Mononuclear cell (primary cell): ENCODE measurements at regions not wholly inside any gene's neighbourhood (a gene's known extent, or its start where the extent isn't known, plus 50 kb on each side); places are given as distances from the start of the nearest gene placed in this dataset.

Source experiments
- H3K27me3 ChIP-seq: 2 replicates; pipeline ENCODE4 v1.6.0; 2011; ENCODE audit warnings: low read length, control low read depth; ENCODE audit not compliant: insufficient read depth
- H3K4me1 ChIP-seq: 2 replicates; pipeline ENCODE4 v1.5.1; 2011; ENCODE audit warnings: mild to moderate bottlenecking, low read length, control low read depth; ENCODE audit not compliant: insufficient read depth
- H3K4me3 ChIP-seq: 2 replicates; pipeline ENCODE4 v1.5.1; 2011; ENCODE audit warnings: mild to moderate bottlenecking, low read length, moderate library complexity
- H3K9me3 ChIP-seq: 2 replicates; pipeline ENCODE4 v1.5.1; 2011; ENCODE audit warnings: low read depth, mild to moderate bottlenecking, control low read depth, low read length

DNA sequence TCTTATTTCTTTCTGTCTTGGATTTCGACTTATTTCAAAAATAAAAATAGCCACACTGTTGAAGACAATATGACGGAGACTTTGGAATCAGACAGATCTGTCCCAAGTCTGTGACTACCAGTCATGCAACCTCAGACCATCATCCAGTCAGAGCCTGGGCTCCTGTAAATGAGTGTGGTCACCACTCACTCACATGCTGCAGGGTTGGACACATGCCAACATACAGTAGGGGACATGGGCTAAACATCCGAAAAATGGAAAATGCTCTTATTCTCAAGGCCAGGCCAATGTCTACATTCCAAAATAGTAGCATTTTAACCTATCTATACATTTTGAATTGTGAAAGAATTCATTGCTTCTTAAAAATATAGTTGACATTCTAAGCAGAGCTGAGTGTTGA is 75.5 kb upstream of the EDNRB start:
- H3K4me3 ChIP-seq: no peak overlapping the region
- no peaks in the 10 kb centered on the region for H3K9me3 ChIP-seq
- no peaks in the 10 kb centered on the region for H3K4me1 ChIP-seq
- no peaks in the 10 kb centered on the region for H3K27me3 ChIP-seq

DNA sequence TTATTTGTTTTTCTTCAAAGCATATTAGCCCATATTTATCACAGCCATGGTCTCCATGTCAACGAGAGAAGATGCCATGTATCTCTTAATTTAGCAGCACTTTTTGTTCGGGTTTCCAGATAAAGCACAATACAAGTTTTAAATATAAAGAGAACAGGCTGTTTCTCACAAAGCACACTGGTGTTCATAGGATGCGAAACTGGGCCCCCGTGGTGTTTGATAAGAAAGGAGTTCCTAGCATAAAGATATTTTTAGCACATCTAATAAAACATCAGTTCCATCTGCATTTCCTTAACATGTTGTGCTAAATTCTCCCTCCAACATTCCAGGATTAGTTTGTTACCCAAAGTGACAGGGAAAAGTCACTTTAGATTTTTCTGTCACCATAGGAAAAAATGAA is 72.4 kb upstream of the EDNRB start:
- H3K4me1 ChIP-seq: no peaks in the 10 kb centered on the region

DNA sequence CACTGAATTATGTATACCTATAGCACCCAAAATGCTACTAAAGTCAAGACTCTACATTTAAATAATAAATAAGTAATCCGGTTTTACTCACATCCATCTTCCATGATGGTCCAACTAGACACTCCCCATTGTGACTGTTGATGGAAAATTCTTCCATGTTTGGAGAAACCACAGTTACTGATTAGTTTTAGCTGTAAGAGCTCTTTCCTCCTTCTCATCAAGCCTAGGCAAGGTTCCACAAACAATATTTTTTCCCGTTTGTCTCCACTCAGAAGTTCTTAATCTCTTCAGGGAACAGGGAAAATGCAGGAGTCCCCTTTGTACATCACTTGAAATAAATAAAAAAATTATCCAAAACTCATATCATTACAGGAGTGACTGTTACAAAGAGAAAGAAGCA is 70.7 kb upstream of the EDNRB start:
- no peaks in the 10 kb centered on the region for H3K4me1 ChIP-seq
- no peak overlapping the region for H3K4me3 ChIP-seq
- H3K27me3 ChIP-seq: no peaks in the 10 kb centered on the region
- no peaks in the 10 kb centered on the region for H3K9me3 ChIP-seq

More for the DNA sequence above, 72.4 kb upstream of the EDNRB start:
- no peaks in the 10 kb centered on the region for H3K9me3 ChIP-seq
- H3K4me3 ChIP-seq: no peak overlapping the region
- H3K27me3 ChIP-seq: no peaks in the 10 kb centered on the region

DNA sequence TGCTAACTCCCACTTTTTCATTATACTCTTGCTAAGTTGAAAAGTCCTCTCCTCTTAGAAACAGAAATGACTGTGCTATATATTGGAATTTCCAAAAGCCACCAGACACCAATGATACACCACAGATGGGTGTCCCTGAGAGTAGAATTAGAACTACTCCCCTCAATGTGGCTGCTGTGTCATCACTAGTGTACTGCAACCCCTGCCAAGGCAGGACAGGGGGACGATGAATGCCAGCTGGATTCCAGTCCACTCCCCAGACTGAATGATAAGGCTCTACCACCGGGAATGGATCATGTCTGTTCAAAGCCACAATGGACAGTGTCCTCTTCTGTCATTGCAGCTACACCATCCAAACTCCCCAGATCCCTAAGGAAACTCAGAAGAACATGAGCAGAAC is 69.7 kb upstream of the EDNRB start:
- no peaks in the 10 kb centered on the region for H3K4me1 ChIP-seq

DNA sequence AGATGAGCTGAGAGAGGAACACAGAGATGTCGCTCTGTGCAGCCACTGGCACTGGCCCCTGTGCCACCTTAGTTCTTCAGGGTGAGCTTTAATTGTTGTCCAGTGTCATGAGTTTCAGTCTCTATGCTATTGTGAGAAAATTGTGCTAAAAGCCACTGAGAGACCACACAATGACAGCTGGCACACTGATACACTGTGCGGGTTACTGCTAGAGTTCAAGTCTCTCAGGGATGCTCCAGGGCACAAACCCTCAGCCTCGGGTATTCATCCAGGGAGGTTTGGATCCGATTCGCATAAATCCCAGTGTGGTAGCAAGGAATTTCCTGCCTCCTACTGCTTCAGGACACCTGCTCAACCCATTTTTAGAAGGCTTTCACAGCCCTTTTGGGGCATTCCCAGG is 68.1 kb upstream of the EDNRB start:
- no peaks in the 10 kb centered on the region for H3K9me3 ChIP-seq
- no peaks in the 10 kb centered on the region for H3K4me1 ChIP-seq
- no peak overlapping the region for H3K4me3 ChIP-seq
- no peaks in the 10 kb centered on the region for H3K27me3 ChIP-seq

More for the DNA sequence above, 69.7 kb upstream of the EDNRB start:
- no peak overlapping the region for H3K4me3 ChIP-seq
- no peaks in the 10 kb centered on the region for H3K27me3 ChIP-seq
- H3K9me3 ChIP-seq: no peaks in the 10 kb centered on the region

DNA sequence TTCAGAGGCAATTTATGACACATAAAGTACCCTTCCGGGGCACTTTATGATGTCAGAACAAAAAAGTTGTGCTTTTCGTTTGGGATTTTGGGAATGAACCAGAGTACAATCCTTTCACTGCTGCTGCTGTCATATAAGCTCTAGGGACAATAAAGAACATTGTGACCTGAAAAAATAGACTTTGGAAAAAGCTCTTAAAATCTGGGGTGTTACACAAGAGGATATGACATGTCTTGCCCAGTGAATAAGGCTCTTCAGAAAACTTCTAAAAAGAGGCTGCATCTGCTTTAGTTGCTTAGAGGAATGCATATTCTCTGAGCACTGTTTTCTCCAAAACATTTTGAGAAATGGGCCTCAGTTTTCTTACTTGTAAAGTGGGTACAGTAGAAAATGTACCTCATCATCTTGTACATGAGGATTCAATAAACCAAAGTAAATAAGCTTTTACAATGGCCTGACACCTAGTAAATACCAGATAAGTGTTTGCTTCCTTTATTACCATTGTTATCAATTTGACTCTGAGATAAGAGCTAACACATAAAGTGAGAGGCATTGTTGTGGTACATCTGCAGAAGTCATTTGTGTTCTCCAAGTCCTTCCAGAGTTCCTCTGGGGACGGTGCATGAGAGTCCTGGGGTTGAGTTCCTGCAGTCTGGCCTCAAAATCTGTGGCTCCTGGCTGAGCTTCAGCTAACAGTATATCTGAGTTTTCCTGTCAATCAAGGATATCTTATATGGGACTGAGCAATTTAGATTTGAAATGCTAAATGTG is 67.4 kb upstream of the EDNRB start:
- H3K4me1 ChIP-seq: no peaks in the 10 kb centered on the region
- H3K4me3 ChIP-seq: no peak overlapping the region
- H3K27me3 ChIP-seq: no peaks in the 10 kb centered on the region
- H3K9me3 ChIP-seq: no peaks in the 10 kb centered on the region

DNA sequence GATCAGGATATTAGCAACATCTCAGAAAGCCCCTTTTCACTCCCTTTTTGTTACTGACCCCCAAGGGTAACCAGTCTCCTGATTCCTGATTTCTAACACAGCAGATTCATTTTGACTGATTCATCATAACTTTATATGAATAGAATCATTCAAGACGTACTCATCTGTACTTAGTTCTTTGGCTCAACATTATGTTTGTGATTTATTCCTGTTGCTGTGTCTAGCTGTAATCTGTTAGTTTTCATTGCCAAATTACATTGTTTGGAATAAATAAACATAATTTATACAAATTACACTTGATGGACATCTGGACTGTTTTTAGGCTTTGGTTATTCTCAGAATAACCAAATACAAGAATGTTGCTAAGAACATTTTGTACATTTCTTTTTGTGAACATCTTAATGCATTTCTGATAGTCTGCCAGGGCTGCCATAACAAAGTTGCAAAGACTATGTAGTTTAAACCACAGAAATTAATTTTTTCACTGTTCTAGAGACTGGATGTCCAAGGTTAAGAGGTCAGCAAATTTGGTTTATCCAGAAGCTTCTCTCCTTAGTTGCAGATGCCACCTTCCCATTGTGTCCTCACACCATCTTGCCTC is 62.8 kb upstream of the EDNRB start:
- Histone ChIP-seq H3K27me3 (no peaks in the 10 kb centered on the region), H3K9me3 (peaks cover 5% of the 10 kb centered on the region), H3K4me1 (no peaks in the 10 kb centered on the region), H3K4me3 (no peak overlapping the region)

DNA sequence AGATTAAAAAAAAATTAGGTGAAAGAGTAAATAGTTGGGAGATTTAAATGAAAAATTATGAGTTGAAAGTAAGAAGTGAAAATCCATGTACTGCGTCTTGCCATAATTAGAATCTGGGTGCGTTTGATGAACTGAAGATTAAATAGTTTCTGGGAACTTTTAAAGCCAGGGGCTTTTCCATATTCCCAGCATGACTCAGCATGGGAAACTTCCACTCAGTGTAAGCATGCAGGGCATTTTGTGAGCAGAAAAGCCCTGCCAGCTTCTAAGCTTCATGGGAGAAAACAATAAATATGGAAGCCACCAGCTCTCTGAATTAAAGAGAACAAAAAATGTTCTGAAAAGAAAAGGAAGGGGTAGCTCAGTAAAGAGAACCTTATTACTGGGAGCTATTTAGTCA is 62.0 kb upstream of the EDNRB start:
- H3K27me3 ChIP-seq: no peaks in the 10 kb centered on the region
- H3K4me1 ChIP-seq: no peaks in the 10 kb centered on the region
- no peak overlapping the region for H3K4me3 ChIP-seq
- peaks cover 5% of the 10 kb centered on the region for H3K9me3 ChIP-seq

DNA sequence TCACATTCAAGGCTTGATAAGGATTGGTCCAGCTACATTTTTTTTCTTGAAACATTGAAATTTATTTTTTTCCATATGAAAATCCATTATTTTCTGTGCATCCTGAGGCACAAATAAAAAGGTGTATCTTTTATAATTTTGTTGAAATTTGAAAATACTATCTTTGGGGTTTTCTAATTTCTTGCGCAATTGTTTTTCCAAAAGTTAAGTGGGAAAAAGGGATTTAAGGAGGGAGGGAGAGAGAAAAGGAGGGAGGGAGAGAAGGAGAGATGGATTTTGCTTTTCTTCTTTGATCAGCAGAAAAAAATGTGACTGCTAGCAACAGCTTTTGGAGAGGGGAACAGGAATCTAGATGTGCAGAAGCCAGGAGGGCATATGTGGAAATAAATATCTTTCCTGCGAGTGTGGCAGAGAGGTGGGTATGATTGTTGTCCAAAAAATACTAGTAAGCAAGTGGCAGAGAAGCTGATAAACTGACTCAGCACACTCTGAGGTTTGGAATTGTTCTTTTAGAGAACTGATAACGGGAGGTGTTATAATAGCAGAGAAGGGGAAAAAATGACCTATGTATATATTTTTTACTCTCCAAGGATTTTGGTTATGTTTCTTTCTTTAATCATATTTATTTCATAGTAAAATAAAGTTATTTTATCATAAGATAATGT is 61.2 kb upstream of the EDNRB start:
- H3K27me3 ChIP-seq: no peaks in the 10 kb centered on the region
- H3K4me3 ChIP-seq: no peak overlapping the region
- H3K9me3 ChIP-seq: peaks cover 5% of the 10 kb centered on the region
- H3K4me1 ChIP-seq: no peaks in the 10 kb centered on the region

DNA sequence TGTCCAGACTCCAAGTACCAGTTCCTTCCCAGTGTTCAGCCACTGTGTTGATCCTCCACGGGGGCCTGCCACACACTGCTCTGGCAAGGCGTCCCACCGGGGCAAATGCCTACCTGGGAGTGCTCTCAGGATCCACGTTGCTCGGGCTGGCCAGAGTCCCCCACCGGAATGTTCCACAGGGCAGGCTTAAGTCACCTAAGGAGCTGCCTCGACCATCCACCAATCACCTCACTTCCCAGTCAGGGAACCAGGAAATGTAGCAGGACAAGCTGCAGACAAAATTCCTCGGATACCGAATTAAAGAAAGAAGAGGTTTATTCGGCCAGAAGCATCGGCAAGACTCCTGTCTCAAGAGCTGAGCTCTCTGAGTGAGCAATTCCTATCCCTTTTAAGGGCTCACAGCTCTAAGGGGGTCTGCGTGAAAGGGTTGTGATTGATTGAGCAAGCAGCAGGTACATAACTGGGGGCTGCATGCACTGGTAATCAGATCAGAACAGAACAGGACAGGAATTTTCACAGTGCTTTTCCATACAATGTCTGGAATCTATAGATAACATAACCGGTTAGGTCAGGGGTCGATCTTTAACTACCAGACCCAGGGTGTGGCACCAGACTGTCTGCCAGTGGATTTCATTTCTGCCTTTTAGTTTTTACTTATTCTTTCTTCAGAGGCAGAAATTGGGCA is 56.9 kb upstream of the EDNRB start:
- no peak overlapping the region for H3K4me3 ChIP-seq
- H3K4me1 ChIP-seq: no peaks in the 10 kb centered on the region
- H3K27me3 ChIP-seq: no peaks in the 10 kb centered on the region
- H3K9me3 ChIP-seq: peaks cover 5% of the 10 kb centered on the region

DNA sequence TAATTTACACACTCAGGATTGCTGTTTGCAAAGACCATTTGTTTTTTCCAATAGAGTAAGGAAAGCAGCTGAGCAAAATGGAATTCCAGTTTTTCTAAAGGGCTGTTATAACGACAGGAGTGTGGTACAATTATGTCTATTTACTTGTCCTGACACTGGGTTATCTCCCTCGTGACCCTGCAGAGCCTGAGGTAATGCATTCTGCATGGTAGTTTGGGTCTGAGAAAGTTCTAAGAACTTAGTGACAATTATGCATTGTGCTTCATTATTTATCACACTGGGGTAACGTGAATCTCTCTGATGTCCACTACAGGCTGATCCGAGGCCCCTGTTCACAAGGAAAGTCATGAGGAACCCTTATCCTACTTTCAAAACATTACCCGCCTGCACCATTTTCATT is 50.7 kb upstream of the EDNRB start:
- Histone ChIP-seq H3K4me3 (no peak overlapping the region), H3K27me3 (no peaks in the 10 kb centered on the region), H3K9me3 (no peaks in the 10 kb centered on the region), H3K4me1 (no peaks in the 10 kb centered on the region)
